ENCODE measurements at regions not wholly inside any gene's neighbourhood (a gene's known extent, or its start where the extent isn't known, plus 50 kb on each side); places are given as distances from the start of the nearest gene placed in this dataset.

DNA sequence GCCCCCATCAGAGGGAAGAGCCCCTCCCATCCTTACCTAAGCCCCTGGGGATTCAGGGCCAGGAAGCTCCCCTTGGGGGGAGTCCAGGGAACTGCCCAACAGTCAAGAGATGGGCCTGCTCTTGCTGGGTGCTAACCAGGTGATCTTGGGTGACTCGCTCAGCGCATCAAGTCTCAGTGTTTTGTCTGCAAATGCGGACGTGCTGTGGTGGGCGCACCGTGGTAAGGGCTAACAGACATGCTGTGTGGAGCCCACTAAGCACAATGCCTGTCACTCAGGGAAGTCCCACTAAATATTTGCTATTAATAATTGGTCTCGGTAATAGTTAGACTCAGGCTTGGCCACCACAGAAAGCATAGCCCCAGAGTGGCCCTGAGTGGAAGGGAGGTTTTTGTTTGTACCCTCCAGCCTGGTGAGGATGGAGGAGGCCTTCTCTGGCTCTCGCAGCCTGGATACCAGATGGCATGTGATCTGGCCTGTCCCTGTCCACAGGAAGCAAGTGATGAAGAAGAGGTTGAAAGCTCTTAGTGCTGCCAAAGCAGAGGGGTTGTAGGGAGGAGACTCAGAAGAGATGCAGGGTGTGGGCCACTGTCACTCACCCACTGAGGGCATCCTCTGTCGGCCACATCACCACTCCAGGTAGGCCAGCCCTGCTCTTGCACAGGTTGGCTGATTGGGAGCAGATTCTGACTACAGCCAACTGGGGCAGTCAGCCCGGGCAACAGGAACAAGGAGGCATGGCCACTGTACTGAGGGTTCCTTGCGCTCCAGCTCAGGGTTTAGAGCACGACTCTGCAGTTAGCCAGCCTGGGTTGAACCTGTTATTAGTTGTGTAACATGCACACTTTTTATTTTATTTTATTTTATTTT, 69.8 kb upstream of the KSR1 start:
- ChIA-PET POLR2A (no interaction called here), RAD21 (ENCODE audit: low non-redundant PET in 1 of 2, low total read pairs in 2 of 2, uncharacterized antibody in 2 of 2, unreplicated experiment in 2 of 2) (no interaction called here), CTCF (no interaction called here)
- no TSS peak for BruUV-seq (replicated peaks)
- H3K9ac ChIP-seq (ENCODE audit: low read length), result no peak overlapping the region
- ATAC-seq (no peak), DNase-seq (ENCODE audit: low read depth, low spot score) (no peak)
- no peaks in the 10 kb centered on the region for H3K36me3 ChIP-seq (ENCODE audit: control insufficient read depth in 1 of 2, insufficient read depth in 2 of 2, low read length in 2 of 2)
- H3K4me2 ChIP-seq (ENCODE audit: low read length), result no peak overlapping the region
- H3K4me1 ChIP-seq (ENCODE audit: control insufficient read depth in 1 of 2, insufficient read depth in 2 of 2, low read length in 2 of 2), result peaks cover 0 to 9% of the 10 kb centered on the region in 2 experiments; a peak in 1 of 4 replicates
- H4K20me1 ChIP-seq (ENCODE audit: insufficient read depth), result no peaks in the 10 kb centered on the region
- H3K4me3 ChIP-seq (replicated peaks in 1 of 2; ENCODE audit: low read depth in 1 of 2, low read length in 2 of 2), result no peak overlapping the region
- H3K27me3 ChIP-seq (ENCODE audit: insufficient read depth, low read length), result no peaks in the 10 kb centered on the region
- TF ChIP-seq, protein P1, sequence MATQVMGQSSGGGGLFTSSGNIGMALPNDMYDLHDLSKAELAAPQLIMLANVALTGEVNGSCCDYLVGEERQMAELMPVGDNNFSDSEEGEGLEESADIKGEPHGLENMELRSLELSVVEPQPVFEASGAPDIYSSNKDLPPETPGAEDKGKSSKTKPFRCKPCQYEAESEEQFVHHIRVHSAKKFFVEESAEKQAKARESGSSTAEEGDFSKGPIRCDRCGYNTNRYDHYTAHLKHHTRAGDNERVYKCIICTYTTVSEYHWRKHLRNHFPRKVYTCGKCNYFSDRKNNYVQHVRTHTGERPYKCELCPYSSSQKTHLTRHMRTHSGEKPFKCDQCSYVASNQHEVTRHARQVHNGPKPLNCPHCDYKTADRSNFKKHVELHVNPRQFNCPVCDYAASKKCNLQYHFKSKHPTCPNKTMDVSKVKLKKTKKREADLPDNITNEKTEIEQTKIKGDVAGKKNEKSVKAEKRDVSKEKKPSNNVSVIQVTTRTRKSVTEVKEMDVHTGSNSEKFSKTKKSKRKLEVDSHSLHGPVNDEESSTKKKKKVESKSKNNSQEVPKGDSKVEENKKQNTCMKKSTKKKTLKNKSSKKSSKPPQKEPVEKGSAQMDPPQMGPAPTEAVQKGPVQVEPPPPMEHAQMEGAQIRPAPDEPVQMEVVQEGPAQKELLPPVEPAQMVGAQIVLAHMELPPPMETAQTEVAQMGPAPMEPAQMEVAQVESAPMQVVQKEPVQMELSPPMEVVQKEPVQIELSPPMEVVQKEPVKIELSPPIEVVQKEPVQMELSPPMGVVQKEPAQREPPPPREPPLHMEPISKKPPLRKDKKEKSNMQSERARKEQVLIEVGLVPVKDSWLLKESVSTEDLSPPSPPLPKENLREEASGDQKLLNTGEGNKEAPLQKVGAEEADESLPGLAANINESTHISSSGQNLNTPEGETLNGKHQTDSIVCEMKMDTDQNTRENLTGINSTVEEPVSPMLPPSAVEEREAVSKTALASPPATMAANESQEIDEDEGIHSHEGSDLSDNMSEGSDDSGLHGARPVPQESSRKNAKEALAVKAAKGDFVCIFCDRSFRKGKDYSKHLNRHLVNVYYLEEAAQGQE (IDR thresholded peaks at IDR 0.05; ENCODE audit: low read depth), result no peak
- TF ChIP-seq ZNF274 (IDR thresholded peaks at IDR 0.05; ENCODE audit: low read depth, low read length), result no peak
- no peaks in the 10 kb centered on the region for H3K9me3 ChIP-seq (ENCODE audit: control insufficient read depth in 1 of 2, insufficient read depth in 1 of 2, low read depth in 1 of 2, low read length in 2 of 2)
- H3K79me2 ChIP-seq (ENCODE audit: insufficient read depth, low read length), result no peaks in the 10 kb centered on the region
- intact Hi-C loops (cut with micrococcal nuclease), result no loop called here
- no peaks in the 10 kb centered on the region for H3K9me2 ChIP-seq (ENCODE audit: insufficient read depth)
- no peak overlapping the region for H2AFZ ChIP-seq (ENCODE audit: low read depth, low read length, poor library complexity, severe bottlenecking)
- H3K27ac ChIP-seq (ENCODE audit: low read depth, low read length), result no peak overlapping the region

DNA sequence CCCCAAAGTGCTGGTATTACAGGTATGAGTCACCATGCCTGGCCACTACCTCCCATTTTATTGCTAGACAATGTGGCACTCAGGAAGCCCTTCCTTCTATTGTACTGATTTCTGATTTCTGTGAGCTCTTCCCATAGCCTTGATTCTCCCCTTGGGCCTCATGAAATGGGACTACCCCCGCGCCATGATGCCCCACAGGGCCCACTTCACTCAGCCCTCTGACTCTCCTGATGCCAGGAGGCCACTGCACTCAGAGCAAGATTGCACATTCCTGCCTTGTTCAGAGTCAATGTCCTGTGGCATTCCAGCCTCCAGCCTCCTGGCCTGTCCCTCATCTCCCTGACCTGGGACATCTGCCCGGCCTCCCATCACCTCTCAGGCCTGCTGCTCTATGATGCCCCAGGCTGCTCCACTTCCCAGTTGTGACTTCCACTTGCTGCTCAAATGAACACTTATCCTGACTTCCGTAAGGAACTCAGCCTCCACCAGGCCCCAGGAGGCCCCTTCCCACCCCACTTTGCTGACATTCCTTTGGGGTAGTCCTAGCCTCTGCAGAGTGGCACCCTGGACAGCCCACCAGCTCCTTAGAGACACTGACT, 66.6 kb upstream of the KSR1 start:
- Histone ChIP-seq H4K20me1 (ENCODE audit: insufficient read depth) (no peaks in the 10 kb centered on the region), H2AFZ (ENCODE audit: low read depth, low read length, poor library complexity, severe bottlenecking) (no peak overlapping the region), H3K9me3 (ENCODE audit: control insufficient read depth in 1 of 2, insufficient read depth in 1 of 2, low read depth in 1 of 2, low read length in 2 of 2) (no peaks in the 10 kb centered on the region), H3K4me1 (ENCODE audit: control insufficient read depth in 1 of 2, insufficient read depth in 2 of 2, low read length in 2 of 2) (peaks cover 0 to 2% of the 10 kb centered on the region in 2 experiments; a peak in 1 of 4 replicates), H3K27ac (ENCODE audit: low read depth, low read length) (no peak overlapping the region), H3K9me2 (ENCODE audit: insufficient read depth) (no peaks in the 10 kb centered on the region), H3K4me2 (ENCODE audit: low read length) (no peak overlapping the region), H3K9ac (ENCODE audit: low read length) (no peak overlapping the region), H3K27me3 (ENCODE audit: insufficient read depth, low read length) (no peaks in the 10 kb centered on the region), H3K36me3 (ENCODE audit: control insufficient read depth in 1 of 2, insufficient read depth in 2 of 2, low read length in 2 of 2) (no peaks in the 10 kb centered on the region), H3K79me2 (ENCODE audit: insufficient read depth, low read length) (no peaks in the 10 kb centered on the region), H3K4me3 (replicated peaks in 1 of 2; ENCODE audit: low read depth in 1 of 2, low read length in 2 of 2) (no peak overlapping the region)
- no TSS peak for BruUV-seq (replicated peaks)
- ChIA-PET POLR2A (no interaction called here), CTCF (no interaction called here), RAD21 (ENCODE audit: low non-redundant PET in 1 of 2, low total read pairs in 2 of 2, uncharacterized antibody in 2 of 2, unreplicated experiment in 2 of 2) (no interaction called here)
- intact Hi-C loops (cut with micrococcal nuclease), result no loop called here
- no peak for ATAC-seq
- DNase-seq (ENCODE audit: low read depth, low spot score), result no peak
- TF ChIP-seq SP1 (IDR thresholded peaks at IDR 0.05; ENCODE audit: low read depth) (no peak), YY1 (IDR thresholded peaks at IDR 0.05; ENCODE audit: extremely low read depth, insufficient replicate concordance, low read depth, low read length) (no peak)

All from HCT116 (cell line).